ENCODE measurements at regions not wholly inside any gene's neighbourhood (a gene's known extent, or its start where the extent isn't known, plus 50 kb on each side); places are given as distances from the start of the nearest gene placed in this dataset.

DNA sequence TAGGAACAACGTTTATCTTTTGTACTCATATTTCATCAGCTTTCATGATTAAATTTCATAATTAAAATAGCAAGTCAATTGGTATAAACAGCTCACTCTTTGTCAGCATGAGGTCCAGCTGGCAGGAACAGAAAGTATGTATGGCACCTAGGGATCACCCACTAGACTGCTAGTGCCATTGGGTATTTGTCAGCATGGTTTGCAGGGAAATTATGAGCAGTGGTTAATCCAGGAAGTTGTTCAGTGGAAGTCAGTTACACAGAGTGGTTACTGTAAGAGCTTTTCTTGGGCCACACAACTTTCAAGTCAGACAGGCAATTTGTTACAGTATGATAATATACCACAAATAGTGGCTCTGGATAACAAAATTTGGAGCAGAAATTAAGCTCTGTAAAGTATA is 340.3 kb upstream of the RGS6 start:
- TF ChIP-seq ZNF274 (IDR thresholded peaks at IDR 0.05; ENCODE audit: low read depth, low read length) (no peak), YY1 (IDR thresholded peaks at IDR 0.05; ENCODE audit: insufficient read depth, insufficient read length) (no peak), SUZ12 (IDR thresholded peaks at IDR 0.05; ENCODE audit: extremely low read depth, insufficient read depth, insufficient read length) (no peak)
